ENCODE measurements at regions not wholly inside any gene's neighbourhood (a gene's known extent, or its start where the extent isn't known, plus 50 kb on each side); places are given as distances from the start of the nearest gene placed in this dataset.

- DNase-seq: no peak
These were observed 282.8 kb upstream of the ZMIZ1 start for GRCh38 chr10:78785991-78786390.

DNA sequence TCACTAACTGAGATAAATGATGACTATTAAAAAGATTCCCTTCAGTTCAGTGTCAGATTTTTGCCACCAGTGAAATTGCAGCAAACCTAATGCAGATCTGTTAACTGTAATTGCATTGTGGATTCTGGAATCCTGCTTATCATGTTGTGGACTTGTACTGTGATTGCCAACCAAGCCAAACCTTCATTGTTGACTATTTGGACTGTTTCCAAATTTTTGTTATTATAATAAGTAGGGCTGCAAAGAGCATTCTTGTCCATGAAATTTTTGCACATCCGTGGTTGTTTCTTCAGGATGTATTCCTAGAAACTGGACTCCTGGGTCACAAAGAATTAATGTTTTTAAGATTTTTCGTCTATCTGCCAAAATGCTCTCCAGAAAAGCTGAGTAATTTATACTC, 281.6 kb upstream of the ZMIZ1 start:
- DNase-seq: no peak

- DNase-seq: no peak
These were observed 273.9 kb upstream of the ZMIZ1 start for GRCh38 chr10:78794736-78795455.

- no peak for DNase-seq
These were observed 269.6 kb upstream of the ZMIZ1 start for GRCh38 chr10:78798976-78799730.

GRCh38 chr10:78800006-78800405, 268.8 kb upstream of the ZMIZ1 start:
- DNase-seq: no peak

- no peak for DNase-seq
These were observed 268.0 kb upstream of the ZMIZ1 start for GRCh38 chr10:78800535-78801320.

DNA sequence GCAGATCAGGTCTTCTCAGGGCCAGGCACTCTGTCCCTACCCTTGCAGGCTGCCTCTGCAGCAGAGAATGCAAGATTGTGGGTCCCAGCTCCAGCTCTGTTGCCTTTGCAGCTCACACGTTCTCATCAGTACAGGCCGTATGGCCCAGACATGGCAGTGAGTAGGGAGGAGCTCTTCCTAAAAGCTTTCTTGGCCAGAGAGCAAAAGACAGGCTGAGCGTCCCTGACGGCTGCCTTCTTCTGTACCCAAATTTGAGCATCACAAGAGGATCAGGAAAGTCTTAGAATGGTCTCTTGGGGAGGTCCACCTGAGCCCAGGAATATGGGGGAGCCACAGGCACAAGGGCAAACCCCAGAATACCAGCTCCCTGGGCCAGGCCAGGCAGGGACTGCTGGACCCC, 266.3 kb upstream of the ZMIZ1 start:
- no peak for DNase-seq

- no peak for DNase-seq
These were observed 265.9 kb upstream of the ZMIZ1 start for GRCh38 chr10:78802866-78803265.

- no peak for DNase-seq
These were observed 265.1 kb upstream of the ZMIZ1 start for GRCh38 chr10:78803710-78804109.

DNA sequence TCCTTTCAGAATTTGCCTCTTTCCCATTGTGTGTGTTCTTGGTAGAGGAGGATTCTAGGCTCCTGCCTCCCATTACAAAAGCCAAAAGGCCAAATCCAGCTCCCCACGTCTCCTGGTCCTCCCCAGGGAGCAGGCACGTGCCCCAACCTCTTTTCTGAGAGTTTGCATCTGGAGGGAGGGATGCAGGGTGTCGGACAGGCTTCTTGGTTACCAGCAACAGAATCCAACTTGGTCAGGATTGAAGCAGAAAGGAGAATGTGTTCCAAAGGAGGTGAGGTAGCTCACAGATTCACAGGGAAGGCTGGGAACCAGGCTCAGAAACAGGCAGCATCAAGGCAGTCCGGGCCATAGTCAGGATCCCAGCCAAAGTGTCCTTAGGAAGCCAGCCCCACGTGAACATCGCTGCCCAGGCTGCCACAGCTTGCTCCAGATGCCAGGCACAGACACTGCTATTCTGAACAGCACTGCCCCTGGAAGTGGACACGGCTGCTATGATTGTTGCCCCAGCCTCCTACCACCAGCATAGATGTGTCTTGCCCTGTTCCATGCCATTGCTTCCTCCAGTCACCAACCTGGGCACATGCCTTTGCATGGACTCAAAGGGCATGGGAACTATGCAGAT, 264.2 kb upstream of the ZMIZ1 start:
- no peak for DNase-seq

GRCh38 chr10:78805176-78805575, 263.6 kb upstream of the ZMIZ1 start:
- no peak for DNase-seq

- DNase-seq: no peak
These were observed 262.0 kb upstream of the ZMIZ1 start for GRCh38 chr10:78806681-78807221.

DNA sequence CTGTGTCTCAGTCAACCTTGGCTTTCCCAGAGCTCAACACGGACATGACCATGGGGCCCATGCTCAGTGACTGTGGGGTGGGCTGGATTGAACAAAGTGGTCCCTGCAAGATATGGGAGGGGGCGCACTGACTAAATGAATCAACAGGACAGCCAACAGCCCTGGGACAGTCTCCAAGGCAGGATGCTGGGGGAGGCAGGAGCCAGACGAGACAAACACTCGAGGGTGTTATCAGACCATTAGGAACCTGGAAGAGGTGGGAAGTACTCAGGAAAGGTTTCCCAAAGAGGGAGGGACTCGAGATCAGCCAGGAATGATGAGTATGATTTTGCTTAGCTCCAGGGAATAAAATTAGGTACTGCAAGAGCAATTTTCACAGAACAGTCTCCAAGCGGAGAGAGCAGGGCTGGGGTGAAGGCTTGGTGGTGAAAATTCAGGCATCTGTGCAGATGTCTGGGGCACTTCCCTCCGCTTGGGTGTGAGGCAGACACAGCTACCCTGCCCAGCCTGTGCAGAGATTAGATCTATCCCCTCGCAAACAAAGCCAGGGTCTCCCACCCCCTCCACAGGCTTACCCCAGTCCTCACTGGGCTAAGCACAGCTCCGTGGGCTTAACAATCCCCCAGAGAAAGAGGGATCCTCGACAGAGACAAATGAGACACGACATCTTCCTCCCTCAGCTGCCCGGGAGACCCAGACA, 261.1 kb upstream of the ZMIZ1 start:
- no peak for DNase-seq

GRCh38 chr10:78808286-78808685, 260.5 kb upstream of the ZMIZ1 start:
- DNase-seq: no peak

DNA sequence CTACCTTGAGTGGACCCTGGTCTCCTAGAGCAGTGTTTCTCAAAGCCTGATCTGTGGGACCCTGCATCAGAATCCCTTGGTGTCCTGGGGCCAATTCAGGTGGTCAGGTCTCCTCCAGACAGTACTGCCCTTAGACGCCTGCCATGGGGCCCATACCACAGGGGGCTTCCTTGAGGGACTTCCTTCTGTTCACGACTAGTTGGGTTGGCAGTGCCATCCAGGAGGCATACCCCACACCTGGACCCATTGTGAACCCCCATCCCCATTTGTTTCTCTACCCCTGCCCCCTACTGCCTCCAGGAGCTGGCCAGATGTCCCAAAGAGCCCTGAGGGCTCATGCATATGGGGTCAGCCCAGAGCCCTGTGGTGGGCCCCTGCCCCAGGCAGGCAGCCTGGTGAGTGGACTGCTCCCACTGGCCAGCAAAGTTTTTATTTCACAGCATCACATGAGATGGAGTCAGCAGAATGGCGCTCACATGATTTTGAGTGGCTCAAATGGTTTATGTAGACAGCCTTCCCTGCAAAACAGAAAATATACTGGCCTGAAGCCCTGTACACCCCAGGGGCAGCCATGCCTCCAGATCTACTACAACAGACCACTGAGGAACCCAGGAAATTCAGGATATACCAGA, 259.9 kb upstream of the ZMIZ1 start:
- no peak for DNase-seq

DNA sequence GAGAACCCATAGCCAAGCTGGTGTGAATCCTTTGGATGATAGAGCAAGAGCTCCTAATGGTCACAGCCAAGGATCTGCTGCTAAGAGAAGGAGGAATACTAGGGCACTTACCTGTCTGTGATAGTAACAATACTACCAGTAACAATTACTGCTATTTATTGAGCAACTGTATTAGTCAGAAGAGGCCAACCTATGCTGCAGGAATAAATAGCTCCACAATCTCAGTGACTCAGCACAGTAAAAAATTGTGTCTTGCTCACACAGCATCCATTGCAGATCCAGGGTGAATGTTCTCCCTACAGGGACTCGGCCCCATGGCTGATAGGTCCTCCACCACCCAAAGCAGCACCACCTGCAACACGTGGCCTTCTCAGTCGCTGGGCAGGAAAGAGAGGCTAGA, 257.6 kb upstream of the ZMIZ1 start:
- no peak for DNase-seq

DNA sequence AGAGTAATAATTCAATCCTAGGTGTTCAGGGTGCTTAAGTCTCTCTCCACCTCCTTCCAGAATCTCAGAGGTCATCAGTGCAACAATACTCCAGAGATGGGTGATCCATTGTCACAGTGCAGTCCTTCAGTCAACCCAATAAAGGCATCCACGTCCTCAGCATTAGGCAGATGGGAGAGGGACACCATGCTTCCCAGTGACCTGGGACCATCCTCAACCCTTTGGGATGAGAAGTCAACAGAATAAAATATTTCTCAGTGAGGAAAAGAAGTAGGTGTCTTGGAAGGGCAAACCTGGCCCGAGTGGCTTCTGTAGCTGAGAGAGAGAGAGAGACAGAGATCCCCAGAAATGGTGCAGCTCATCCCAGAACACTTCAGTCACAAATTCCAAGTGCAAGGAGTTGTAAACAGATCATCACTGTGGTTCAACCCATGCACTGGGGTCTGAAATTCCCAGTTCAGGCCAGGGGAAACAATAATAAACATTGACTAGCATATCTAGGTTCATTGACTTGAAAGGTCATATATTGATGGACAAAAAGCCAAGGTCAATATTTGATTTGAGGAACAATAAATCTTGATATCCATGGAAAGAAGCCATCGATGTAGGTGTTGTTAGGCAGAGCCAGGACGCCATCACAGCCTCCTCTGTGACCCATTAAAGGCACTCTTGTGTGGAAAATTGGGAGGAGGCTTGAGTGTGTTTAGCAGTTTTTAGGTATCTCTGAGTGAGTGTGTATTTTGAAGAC, 256.0 kb upstream of the ZMIZ1 start:
- no peak for DNase-seq

GRCh38 chr10:78813526-78813925, 255.2 kb upstream of the ZMIZ1 start:
- no peak for DNase-seq

- no peak for DNase-seq
These were observed 254.8 kb upstream of the ZMIZ1 start for GRCh38 chr10:78813998-78814399.

GRCh38 chr10:78814407-78814806, 254.4 kb upstream of the ZMIZ1 start:
- DNase-seq: no peak

DNA sequence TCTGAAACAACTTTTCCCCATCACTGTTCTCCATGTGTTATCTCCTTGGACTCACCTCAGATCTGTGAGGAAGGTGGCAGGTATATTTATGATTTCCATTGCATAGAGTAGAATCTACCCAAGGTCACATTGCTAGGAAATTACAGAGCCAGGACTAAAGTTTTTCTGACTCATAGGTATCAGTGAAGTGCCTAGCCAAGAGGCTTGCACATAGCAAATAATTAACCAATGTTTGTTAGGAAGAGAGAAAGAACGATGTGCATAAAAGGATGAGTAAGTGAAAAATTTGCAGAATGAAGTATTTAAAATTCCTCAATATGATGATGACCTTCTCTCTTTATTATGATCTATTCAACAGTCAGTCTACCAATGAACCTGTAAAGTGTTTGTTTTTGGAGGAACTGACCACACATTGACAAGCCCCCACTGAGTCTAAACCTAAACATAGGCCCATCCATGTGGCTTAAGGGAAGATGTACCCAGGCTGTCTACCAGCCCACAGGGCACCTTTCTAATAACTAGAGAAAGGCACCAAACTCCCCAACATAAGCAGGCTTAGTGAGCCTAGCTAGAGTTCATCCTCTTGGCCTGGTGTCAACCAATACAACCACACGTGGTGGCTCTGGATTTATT, 252.9 kb upstream of the ZMIZ1 start:
- DNase-seq: no peak
